ENCODE measurements at regions not wholly inside any gene's neighbourhood (a gene's known extent, or its start where the extent isn't known, plus 50 kb on each side); places are given as distances from the start of the nearest gene placed in this dataset.

DNA sequence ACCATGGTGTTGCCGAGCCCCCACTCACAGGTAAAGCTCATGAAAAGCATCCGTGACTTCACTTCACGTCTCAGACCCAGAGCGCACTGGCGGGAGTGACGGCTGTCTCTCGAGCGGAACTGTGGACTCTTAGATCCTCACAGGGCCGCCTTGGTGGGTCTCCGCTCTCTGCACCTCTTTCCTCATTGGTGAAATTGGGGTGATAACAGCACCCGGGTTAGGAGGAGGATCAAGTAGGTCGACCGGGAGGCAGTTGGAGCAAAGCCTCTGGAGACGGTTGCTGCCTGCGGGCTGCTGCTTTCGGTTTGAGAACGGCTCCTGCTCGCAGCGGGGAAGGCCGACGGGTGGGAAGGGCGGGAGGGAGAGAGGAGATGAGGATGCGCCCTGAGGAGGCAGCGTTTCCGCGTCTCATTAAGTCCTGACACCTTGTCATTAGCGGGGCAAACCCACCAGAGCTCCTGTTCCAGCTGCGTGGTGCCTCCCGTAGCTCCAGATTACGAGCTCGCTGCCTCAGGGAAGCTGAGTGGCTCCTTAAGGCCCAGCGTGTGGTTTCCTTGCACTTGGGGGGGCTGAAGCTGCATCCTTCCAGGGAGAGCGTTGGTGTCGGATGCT lies 51.9 kb upstream of the CFAP46 start:
- TF ChIP-seq, protein P1, sequence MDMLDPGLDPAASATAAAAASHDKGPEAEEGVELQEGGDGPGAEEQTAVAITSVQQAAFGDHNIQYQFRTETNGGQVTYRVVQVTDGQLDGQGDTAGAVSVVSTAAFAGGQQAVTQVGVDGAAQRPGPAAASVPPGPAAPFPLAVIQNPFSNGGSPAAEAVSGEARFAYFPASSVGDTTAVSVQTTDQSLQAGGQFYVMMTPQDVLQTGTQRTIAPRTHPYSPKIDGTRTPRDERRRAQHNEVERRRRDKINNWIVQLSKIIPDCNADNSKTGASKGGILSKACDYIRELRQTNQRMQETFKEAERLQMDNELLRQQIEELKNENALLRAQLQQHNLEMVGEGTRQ (CRISPR knock-in tag; IDR thresholded peaks at IDR 0.05), result no peak
- TF ChIP-seq JUN (CRISPR knock-in tag; IDR thresholded peaks at IDR 0.05), result no peak
- TF ChIP-seq, protein P2, sequence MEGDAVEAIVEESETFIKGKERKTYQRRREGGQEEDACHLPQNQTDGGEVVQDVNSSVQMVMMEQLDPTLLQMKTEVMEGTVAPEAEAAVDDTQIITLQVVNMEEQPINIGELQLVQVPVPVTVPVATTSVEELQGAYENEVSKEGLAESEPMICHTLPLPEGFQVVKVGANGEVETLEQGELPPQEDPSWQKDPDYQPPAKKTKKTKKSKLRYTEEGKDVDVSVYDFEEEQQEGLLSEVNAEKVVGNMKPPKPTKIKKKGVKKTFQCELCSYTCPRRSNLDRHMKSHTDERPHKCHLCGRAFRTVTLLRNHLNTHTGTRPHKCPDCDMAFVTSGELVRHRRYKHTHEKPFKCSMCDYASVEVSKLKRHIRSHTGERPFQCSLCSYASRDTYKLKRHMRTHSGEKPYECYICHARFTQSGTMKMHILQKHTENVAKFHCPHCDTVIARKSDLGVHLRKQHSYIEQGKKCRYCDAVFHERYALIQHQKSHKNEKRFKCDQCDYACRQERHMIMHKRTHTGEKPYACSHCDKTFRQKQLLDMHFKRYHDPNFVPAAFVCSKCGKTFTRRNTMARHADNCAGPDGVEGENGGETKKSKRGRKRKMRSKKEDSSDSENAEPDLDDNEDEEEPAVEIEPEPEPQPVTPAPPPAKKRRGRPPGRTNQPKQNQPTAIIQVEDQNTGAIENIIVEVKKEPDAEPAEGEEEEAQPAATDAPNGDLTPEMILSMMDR (IDR thresholded peaks at IDR 0.05), result no peak
- TF ChIP-seq NFATC4 (CRISPR knock-in tag; IDR thresholded peaks at IDR 0.05), result no peak
- TF ChIP-seq TCF7 (CRISPR knock-in tag; IDR thresholded peaks at IDR 0.05; ENCODE audit: low read depth), result no peak
- no peak for TF ChIP-seq ELF4 (CRISPR knock-in tag; IDR thresholded peaks at IDR 0.05; ENCODE audit: low read depth)
- Mint-ChIP-seq H3K27me3 (ENCODE audit: low read depth) (no peaks in the 10 kb centered on the region), H3K36me3 (no peaks in the 10 kb centered on the region), H3K4me3 (no peak overlapping the region), H3K27ac (no peak overlapping the region), H3K9me3 (no peaks in the 10 kb centered on the region), H3K4me1 (no peaks in the 10 kb centered on the region)
- DNase-seq (ENCODE audit: low spot score) (no peak), ATAC-seq (no peak)
- POLR2A ChIA-PET, result no interaction called here
- CTCF ChIA-PET, result interaction anchor here (1.4 kb wide), 1 partner anchor 10 kb away, joined by 3 read pairs; no protein-coding TSS in a partner anchor

DNA sequence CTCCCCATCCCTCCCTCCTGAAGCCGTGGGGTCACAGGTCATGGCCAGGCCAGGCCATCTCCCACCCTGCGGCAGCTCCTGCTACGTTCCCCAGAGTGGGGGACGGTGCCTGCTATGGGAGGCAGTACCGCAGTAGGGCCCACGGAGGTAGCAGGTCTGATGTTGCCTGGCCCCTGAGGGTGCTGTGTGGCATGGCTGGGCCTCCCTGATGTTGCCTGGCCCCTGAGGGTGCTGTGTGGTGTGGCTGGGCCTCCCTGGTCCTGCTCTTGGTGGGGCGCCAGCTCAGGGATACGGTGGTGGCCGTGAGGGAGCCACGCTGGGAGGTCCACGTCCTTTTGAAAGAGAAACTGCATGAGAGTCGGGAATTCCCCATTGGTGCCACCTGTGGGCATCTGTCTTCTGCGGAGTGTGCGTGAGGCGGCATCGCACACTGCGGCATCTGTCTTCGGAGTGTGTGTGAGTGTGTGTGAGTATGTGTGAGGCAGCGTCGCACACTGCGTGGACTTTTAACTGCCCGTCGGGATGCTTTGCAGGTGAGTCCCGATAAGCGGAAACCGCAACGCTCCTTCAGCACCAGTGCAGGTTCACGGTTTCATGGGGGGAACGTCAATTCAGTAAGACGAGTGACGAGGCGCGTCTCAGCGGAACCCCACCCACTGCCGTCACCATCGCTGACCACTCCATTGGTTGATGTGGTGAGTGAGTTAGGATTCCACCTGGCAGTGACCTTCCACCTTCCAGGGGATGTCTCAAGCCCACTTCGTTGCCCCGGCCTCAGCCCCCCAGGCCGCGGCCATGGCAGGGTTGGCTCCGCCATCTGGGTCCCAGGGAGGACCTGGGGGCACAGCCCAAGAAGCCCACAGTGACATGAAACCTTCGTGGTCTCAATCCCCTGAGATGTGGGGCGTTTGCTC lies 51.2 kb upstream of the CFAP46 start:
- Mint-ChIP-seq H3K4me3 (no peak overlapping the region), H3K27ac (no peak overlapping the region; the same call in 1 of the 2 replicates), H3K36me3 (no peaks in the 10 kb centered on the region), H3K4me1 (no peaks in the 10 kb centered on the region), H3K9me3 (no peaks in the 10 kb centered on the region), H3K27me3 (ENCODE audit: low read depth) (no peaks in the 10 kb centered on the region)
- POLR2A ChIA-PET, result no interaction called here
- TF ChIP-seq, protein P3, sequence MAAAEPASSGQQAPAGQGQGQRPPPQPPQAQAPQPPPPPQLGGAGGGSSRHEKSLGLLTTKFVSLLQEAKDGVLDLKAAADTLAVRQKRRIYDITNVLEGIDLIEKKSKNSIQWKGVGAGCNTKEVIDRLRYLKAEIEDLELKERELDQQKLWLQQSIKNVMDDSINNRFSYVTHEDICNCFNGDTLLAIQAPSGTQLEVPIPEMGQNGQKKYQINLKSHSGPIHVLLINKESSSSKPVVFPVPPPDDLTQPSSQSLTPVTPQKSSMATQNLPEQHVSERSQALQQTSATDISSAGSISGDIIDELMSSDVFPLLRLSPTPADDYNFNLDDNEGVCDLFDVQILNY (CRISPR knock-in tag; IDR thresholded peaks at IDR 0.05), result no peak
- no peak for TF ChIP-seq MXD4 (CRISPR knock-in tag; IDR thresholded peaks at IDR 0.05; ENCODE audit: borderline replicate concordance)
- CTCF ChIA-PET, result no interaction called here
- no peak for ATAC-seq
- no peak for DNase-seq (ENCODE audit: low spot score)

DNA sequence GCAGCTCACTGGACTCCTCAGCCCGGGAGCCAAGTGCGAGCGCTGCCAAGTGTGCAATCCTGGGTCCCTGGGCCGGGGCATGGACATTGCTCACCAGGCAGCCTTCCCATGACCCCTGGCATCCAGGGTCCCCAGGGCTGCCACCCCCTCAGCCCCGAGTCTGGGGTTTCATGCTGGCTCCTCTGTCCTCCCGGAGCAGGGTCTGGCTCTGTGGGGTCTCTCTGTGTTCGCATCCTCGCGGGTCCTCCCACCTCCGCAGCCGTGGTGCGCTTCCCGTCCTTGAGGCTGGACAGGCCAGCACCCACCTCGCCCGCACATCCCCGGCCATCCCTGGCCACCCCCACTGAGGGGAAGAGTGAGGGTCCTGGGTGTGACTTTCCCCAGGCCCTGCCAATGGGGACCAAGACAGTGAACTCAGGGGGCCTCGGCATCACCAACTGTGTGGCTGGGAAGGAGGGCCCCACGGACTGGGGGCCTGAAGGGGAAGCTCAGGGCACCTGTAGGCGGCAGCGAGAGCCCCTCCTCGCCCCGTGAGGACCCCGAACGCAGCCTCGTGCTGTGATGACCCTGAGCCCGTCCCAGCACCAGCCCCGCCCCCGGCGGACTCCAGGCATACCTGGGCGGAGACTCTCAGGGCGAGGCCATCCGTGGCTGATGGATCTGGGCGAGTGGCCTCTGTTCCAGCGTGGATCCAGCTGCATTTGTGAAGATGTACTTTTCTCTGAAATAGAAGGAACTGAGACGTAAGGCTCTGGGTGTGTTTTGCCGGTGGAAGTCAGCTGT lies 50.3 kb upstream of the CFAP46 start:
- Mint-ChIP-seq H3K4me3 (no peak overlapping the region), H3K4me1 (no peaks in the 10 kb centered on the region), H3K36me3 (no peaks in the 10 kb centered on the region), H3K27me3 (ENCODE audit: low read depth) (no peaks in the 10 kb centered on the region), H3K27ac (no peak overlapping the region), H3K9me3 (no peaks in the 10 kb centered on the region)
- TF ChIP-seq, protein P4, sequence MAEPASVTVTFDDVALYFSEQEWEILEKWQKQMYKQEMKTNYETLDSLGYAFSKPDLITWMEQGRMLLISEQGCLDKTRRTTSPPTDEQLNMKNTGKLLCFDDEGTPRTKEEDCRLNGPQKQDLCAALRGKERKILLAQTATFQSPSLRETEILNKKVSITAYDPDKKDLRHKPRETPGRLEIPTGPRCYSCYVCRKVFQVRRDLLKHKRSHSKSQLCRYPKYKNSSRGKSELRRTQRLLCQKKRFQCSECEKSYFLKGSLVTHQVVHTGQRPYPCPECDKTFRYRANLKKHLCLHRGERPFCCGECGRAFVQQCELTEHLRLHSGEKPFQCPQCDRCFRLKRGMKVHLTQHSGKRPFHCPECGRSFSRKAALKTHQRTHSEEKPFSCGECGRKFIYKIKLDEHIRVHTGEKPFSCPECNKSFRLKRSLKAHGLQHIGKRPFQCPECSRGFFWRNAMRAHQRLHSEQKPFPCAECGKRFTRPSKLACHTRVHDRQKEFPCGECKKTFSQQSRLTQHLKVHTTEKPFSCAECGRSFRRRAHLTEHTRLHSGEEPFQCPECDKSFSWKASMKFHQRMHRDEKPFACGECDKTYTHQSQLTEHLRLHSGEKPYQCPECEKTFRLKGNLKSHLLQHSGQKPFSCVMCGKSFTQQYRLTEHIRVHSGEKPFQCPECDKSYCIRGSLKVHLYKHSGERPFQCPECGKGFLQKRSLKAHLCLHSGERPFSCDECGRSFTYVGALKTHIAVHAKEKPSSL (CRISPR knock-in tag; conservative IDR thresholded peaks at IDR 0.05), result no peak
- no peak for TF ChIP-seq IRF2 (CRISPR knock-in tag; IDR thresholded peaks at IDR 0.05; ENCODE audit: borderline replicate concordance, low read depth)
- no peak for TF ChIP-seq NFE2L1 (CRISPR knock-in tag; IDR thresholded peaks at IDR 0.05)
- TF ChIP-seq RORB (CRISPR knock-in tag; IDR thresholded peaks at IDR 0.05), result no peak
- TF ChIP-seq KAT7 (CRISPR knock-in tag; IDR thresholded peaks at IDR 0.05; ENCODE audit: borderline replicate concordance), result no peak
- no peak for TF ChIP-seq JAZF1 (CRISPR knock-in tag; IDR thresholded peaks at IDR 0.05)
- no peak for TF ChIP-seq ATF1 (CRISPR knock-in tag; IDR thresholded peaks at IDR 0.05)
- POLR2A ChIA-PET, result no interaction called here
- CTCF ChIA-PET, result no interaction called here
- DNase-seq (ENCODE audit: low spot score) (no peak), ATAC-seq (no peak)

All from WTC11 (cell line).